GM18499 (cell line): ENCODE measurements at regions not wholly inside any gene's neighbourhood (a gene's known extent, or its start where the extent isn't known, plus 50 kb on each side); places are given as distances from the start of the nearest gene placed in this dataset.

Experiments used
- ATAC-seq: cut with Tn5 transposase; IDR thresholded peaks from one replicate; pipeline ENCODE4 v1.9.1; 2021; ENCODE audit warnings: moderate number of reproducible peaks; ENCODE audit not compliant: insufficient read depth, unreplicated experiment

DNA sequence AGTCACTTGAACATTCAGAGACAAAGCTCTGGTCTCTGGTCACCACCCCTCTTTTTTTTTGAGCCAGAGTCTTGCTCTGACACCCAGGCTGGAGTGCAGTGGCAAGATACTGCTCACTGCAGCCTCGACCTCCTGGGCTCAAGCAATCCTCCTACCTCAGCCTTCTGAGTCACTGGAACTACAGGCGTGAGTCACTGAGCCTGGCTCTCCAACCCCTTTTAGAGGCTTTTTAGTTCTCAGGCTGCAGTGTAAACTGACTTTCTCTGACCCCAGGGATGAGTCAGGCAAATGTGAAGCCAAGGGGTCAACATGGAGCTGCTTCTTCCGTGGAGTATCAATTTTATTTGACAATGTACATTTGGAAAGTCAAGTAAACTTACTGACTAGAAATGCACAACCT lies 229.2 kb downstream of the PTTG2 start:
- ATAC-seq: no peak

DNA sequence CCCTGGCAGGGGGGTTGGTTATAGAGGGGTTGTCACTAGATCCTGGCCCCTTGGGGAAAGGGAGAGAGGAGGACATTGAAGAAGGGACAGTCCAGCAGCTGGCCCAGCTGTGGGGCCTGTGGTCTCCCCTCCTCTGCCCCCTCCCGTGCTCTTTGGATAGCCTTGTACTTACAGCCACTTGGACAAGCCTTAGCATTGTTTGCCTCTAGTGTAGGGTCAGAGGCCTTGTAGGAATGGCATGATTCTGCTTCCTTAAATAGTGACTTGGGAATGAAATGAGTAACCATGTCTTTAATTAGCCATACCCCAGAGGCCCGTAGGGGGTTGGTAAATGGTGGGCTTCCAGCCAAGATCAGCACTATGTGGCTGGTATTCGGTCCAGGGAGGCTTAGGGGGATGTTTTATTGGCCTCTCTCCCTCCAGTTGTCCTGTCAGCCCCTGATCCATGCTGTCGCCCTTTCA lies 230.6 kb downstream of the PTTG2 start:
- no peak for ATAC-seq

- no peak for ATAC-seq
Observed at GRCh38 chr4:38192516-38192915, 232.3 kb downstream of the PTTG2 start.

- ATAC-seq: no peak
Observed at GRCh38 chr4:38193236-38193863, 233.2 kb downstream of the PTTG2 start.

DNA sequence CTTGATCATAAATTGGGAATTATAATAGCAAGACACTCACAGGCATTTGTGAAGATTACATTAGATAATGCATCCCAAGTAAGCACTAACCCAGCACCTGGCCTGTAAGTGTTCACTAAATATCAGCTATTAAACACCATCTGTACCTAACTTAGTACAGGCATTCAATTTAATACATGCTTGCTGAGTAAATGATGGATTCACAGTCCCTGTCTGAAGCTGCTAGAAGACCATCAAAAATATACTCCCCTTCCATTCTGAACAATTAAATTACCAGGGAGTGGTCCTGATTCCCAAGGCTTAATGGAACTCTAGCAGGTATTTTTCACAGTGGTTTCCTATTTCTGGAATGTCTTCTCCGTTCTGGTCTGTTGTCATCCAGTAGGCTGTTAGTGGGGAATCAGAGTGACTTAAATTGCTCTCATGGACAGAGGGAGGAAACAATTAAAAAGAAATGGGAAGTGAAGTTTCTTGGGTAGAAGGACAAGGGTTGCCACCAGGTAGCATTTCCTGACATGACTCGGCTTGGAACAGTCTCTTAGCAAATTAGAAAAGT lies 233.9 kb downstream of the PTTG2 start:
- ATAC-seq: no peak

DNA sequence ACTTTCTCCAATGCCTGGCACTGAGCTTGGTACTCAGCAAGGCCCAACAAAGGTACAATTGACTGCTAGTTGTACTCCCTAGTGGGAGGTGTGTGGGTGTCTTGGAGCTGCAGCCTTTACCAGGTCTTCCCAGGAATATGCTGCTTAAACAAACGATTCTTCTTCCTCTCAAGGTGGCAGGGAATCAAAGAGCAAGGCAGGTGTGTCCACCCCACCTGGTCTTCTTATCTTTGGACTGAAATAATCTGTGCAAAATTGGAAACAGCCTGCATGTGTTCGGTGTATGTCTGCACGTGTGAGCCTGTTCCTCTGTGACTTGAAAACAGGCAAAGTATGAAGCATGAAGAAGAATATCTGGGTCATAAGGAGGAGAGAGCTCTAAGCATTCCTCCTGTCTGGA lies 235.3 kb downstream of the PTTG2 start:
- ATAC-seq: no peak

DNA sequence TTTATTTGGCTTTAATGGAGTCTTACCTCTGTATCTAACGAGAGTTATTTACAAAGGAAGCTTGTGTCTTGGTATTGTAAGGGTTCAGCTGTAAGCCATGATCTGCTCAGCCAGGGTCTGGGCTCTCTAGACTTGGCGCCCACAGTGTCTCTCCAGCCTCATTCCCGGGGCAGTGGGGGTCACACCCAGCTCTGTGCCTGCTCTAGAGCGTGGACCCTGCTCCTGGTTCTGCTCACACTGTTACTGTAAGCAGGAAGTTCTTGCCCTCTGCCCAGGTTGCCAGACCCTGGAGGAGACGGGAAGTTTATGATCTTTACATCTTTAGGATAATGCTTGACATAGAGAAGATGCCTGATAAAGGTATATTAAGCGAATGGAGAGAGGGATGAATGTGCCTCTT lies 235.7 kb downstream of the PTTG2 start:
- ATAC-seq: no peak

- no peak for ATAC-seq
Observed at GRCh38 chr4:38202242-38202641, 242.0 kb downstream of the PTTG2 start.

GRCh38 chr4:38203609-38204008 lies 243.4 kb downstream of the PTTG2 start:
- ATAC-seq: no peak

GRCh38 chr4:38204339-38205035 lies 244.3 kb downstream of the PTTG2 start:
- no peak for ATAC-seq

DNA sequence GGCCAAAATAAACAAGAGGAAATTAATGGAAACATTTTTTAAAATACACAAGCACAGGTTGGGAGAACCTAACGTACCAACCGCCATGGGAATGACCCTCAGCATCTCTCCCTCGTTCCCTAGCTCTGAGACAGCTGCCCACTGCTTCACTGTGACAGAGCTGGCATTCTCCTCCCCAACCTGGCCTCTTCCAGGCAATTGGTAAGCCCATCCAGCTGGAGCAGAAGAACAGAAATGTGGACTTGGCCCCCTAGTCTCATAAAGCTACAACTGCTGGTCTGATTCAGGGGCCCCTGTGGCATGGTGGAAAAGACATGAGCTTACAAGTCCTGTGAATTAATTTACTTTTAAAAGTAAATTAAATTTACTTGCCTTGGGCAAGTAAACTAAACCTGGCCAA lies 245.1 kb downstream of the PTTG2 start:
- ATAC-seq: no peak

DNA sequence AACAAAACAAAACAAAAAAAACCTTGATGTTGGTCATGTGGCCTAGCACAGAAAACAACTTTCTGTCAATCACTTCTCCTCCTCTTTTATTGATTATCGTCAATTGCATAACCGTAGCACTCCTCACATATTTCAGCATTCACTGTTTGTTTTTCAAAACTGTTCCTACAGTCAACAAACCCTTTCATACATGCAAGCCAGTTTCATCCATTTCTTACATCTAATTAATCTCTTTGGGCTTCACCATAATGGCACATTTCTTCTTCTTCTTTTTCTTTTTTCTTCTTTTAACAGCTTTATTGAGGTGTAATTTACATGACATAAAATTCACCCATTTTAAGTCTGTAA lies 246.9 kb downstream of the PTTG2 start:
- ATAC-seq: no peak

DNA sequence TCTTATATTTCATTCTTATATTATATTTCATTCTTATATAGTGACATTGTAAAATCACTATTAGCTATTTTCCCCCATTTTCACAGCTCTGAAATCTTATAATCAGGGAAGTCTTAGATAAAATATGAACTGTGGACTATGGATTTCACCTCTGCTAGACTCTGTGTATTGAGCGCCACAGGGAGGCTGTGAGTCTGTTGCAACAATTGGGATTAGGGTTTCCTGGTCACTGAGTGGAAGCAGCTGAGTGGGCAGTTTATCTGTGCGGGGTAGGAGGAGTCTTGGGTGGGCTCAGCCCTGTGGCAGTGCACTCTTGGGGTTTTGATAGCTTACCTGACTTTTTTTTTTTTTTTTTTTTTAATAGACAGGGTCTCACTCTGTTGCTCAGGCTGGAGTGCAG lies 249.5 kb downstream of the PTTG2 start:
- ATAC-seq: no peak

DNA sequence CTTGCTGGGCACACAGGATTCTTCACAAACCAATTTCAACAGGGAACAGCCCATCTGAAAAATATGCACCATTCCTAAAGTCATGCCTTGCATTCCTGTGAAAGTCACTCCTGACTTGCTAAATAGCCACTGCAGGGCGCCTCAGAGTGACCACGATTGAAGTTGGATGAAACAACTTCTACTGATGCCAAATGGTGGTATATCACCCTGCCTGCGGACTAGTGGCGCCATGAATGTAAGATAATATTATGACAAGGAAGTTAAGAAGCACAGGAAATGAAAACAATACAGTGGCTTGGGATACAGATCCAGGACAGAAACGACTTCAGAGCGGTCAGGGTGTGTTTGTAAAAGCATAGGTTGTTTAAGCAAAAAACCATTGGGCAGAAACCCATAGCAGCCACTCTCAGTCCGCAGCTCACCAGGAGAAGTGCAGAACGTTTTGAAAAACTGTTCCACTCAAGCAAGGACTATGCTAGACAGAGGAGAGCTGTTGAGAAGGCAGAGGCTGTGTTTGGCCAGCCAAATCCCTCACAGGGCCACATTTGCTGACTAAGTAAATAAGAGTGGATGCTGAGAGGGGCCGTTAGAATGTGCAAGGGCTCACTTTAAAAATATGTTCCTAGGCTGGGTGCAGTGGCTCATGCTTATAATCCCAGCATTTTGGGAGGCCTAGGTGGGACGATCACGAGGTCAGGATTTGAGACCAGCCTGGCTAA lies 250.4 kb downstream of the PTTG2 start:
- ATAC-seq: no peak

DNA sequence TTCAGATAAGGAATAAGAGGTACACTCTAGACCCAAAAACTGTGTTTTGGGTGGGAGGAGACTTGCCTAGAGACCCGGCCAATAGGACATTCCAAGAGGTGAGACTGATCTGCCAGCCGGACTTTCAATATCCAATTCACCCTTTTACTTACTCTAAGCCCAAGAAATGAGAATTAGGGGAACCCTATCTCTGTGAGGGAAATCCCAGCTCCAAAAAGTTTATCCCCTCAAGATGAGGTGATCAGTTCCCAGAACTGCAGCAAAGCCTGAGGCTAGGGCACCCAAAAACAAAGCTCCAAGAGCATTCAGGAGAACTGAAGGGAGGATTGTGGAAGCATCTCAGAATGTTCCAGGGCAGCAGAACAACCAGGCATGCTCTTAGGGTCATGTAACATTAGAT lies 251.7 kb downstream of the PTTG2 start:
- no peak for ATAC-seq

GRCh38 chr4:38213083-38213805 lies 253.0 kb downstream of the PTTG2 start:
- ATAC-seq: no peak

DNA sequence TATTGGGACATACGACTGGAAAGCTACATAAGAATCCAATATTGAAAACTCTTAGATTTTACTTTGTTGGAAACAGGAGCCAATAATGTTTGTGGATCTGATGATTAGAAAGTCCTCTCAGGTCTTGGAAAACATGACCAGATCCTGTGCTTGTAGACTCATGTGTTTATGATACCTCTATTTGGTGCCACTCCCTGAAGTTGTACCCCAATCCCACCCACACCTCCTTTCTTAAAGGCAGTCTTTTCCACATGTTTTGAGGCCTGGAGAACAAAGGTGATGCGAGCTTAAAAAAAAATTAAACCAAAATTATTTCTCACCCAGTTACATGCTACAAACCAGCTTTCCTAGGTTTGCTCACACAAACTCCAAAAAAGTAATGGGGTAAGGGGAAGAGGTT lies 262.7 kb downstream of the PTTG2 start:
- no peak for ATAC-seq

DNA sequence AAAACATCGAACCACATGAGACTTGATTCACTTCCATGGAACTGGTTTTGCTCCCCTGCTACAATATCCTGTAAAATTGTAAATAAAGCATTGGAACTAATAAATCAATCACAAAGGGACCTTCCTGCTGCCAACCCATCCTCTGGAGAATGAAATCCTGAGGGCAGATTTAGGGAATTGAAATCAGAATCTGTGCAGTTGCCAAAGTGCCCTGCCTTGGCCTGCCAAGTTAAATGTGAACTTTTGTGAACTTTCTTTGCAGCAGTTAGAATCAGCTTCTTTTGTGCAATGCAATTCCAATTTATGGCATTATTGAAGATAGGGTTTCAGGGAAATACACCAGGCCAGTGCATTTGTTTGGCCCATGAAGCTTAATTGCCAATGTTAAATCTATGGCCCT lies 263.1 kb downstream of the PTTG2 start:
- ATAC-seq: no peak

DNA sequence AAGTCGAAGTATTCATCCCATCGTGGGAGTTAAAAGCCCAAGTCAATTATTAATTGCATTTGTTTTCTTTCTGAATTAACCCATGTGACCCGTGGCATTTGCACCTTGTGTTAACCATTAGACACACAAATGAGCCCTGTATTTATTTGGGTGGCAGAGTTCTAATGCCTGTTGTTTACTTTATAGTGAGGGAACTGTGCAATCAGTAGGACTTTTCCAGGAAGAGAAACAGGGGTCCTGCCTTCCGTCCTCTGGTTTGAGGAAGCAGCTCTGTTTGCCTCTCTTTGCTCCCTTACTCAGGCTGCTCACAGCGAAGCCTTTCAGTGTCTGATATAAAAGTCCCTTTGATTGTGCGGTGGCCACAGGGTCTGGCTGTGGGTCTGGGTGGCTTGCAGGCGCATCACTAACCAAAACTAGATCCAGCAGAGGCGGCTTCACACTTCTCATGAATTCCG lies 263.6 kb downstream of the PTTG2 start:
- ATAC-seq: no peak

GRCh38 chr4:38224850-38225249 lies 264.7 kb downstream of the PTTG2 start:
- no peak for ATAC-seq

DNA sequence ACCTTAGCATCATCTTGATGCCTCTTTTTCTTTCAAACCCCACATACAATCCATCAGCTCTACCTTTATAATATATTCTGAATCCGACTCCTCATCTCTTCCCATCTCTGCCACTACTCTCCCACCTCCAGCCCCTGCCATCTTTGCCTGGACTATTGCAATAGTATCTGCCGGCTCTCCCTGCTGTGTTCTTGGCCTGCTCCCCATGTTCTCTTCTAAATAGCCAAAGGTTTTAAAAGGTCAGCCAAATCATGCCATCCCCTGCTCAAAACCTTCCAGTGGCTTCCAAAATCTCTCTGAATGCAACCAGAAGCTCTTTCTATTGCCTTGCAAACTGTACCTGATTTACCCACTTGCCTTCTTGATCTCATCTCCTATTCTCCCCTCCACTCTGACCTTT lies 266.0 kb downstream of the PTTG2 start:
- no peak for ATAC-seq
